ENCODE measurements at regions not wholly inside any gene's neighbourhood (a gene's known extent, or its start where the extent isn't known, plus 50 kb on each side); places are given as distances from the start of the nearest gene placed in this dataset.

DNA sequence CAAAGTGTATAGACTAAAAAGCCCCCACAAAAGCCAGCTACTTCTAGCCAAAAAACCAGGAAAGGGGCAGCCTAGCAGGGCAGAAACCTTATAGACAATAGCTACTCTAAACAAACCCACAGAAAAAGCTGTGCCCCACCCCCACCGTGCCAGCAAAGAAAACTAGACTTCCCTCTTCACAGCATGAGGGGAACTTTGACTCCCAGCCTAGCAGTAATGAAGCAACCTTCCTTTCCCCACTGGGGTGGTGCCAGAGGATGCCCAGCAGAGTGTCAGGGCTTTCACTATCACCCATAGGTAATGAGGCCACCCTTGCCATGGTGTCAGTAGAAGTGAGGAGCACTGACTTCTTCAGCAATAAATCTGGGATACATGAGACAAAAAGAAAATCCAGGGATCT, 99.0 kb upstream of the LGSN start:
- DNase-seq (ENCODE audit: extremely low read depth, insufficient read length): no peak
- TF ChIP-seq, protein P1, sequence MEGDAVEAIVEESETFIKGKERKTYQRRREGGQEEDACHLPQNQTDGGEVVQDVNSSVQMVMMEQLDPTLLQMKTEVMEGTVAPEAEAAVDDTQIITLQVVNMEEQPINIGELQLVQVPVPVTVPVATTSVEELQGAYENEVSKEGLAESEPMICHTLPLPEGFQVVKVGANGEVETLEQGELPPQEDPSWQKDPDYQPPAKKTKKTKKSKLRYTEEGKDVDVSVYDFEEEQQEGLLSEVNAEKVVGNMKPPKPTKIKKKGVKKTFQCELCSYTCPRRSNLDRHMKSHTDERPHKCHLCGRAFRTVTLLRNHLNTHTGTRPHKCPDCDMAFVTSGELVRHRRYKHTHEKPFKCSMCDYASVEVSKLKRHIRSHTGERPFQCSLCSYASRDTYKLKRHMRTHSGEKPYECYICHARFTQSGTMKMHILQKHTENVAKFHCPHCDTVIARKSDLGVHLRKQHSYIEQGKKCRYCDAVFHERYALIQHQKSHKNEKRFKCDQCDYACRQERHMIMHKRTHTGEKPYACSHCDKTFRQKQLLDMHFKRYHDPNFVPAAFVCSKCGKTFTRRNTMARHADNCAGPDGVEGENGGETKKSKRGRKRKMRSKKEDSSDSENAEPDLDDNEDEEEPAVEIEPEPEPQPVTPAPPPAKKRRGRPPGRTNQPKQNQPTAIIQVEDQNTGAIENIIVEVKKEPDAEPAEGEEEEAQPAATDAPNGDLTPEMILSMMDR (IDR thresholded peaks at IDR 0.05; ENCODE audit: insufficient read depth, low read length, poor library complexity, severe bottlenecking): no peak
- H3K27me3 ChIP-seq (replicated peaks; ENCODE audit: control insufficient read depth, insufficient read depth, low read length): no peaks in the 10 kb centered on the region
- H3K36me3 ChIP-seq (ENCODE audit: control insufficient read depth, insufficient read depth, low read length): no peaks in the 10 kb centered on the region
- no peak overlapping the region for H3K4me3 ChIP-seq (replicated peaks; ENCODE audit: low read depth, low read length)

DNA sequence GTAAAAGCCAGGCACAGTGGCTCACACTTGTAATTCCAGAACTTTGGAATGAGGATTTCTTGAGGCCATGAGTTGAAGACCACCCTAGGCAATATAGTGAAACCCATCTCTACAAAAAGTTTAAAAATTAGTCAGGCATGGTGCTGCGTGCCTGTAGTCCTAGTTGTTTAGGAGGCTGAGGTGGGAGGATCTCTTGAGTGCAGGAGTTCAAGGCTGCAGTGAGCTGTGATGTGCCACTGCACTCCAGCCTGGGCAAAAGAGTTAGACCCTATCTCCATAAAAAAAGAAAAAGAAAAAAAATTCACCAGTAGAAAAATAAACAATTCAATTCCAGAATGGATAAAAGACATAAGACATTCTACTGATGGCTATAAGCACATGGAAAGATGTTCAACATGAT, 104.9 kb upstream of the LGSN start:
- H3K4me3 ChIP-seq (replicated peaks; ENCODE audit: low read depth, low read length): no peak overlapping the region
- no peaks in the 10 kb centered on the region for H3K36me3 ChIP-seq (ENCODE audit: control insufficient read depth, insufficient read depth, low read length)
- H3K27me3 ChIP-seq (replicated peaks; ENCODE audit: control insufficient read depth, insufficient read depth, low read length): no peaks in the 10 kb centered on the region
- no peak for DNase-seq (ENCODE audit: extremely low read depth, insufficient read length)
- TF ChIP-seq, protein P1 (IDR thresholded peaks at IDR 0.05; ENCODE audit: insufficient read depth, low read length, poor library complexity, severe bottlenecking): no peak

DNA sequence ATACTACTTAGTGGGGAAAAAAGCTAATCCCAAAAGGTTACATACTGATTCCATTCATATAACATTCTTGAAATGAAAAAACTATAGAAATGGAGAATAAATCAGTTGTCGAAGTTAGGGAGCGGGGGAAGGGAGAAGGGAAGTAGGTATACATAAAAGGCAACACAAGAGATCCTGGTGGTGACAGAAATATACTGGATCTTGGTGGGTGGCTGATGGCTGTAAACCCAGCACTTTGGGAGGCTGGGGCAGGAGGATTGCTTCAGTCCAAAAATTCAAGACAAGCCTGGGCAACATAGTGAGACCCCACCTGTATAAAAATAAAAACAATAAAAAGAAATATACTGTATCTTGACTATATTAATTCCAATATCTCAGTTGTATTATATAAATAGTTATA, 105.7 kb upstream of the LGSN start:
- Histone ChIP-seq H3K27me3 (replicated peaks; ENCODE audit: control insufficient read depth, insufficient read depth, low read length) (no peaks in the 10 kb centered on the region; the same call in 1 of the 2 replicates), H3K4me3 (replicated peaks; ENCODE audit: low read depth, low read length) (no peak overlapping the region), H3K36me3 (ENCODE audit: control insufficient read depth, insufficient read depth, low read length) (no peaks in the 10 kb centered on the region)
- TF ChIP-seq, protein P1 (IDR thresholded peaks at IDR 0.05; ENCODE audit: insufficient read depth, low read length, poor library complexity, severe bottlenecking): no peak
- no peak for DNase-seq (ENCODE audit: extremely low read depth, insufficient read length)

DNA sequence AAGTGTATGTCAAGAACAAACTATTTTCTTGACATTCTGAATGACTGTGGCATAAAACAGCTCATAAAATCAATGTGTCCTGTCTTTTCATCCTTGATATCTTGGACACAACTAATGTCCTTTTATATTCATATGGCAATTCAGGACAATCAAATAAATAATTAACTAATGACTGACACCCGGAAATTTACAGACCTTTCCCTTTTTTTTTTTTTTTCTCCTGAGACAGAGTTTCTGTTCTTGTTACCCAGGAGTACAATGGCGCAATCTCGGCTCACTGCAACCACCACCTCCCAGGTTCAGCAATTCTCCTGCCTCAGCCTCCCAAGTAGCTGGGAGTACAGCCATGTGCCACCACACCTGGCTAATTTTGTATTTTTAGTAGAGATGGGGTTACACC, 107.1 kb upstream of the LGSN start:
- Histone ChIP-seq H3K4me3 (replicated peaks; ENCODE audit: low read depth, low read length) (no peak overlapping the region), H3K36me3 (ENCODE audit: control insufficient read depth, insufficient read depth, low read length) (no peaks in the 10 kb centered on the region), H3K27me3 (replicated peaks; ENCODE audit: control insufficient read depth, insufficient read depth, low read length) (no peaks in the 10 kb centered on the region; the same call in 1 of the 2 replicates)
- DNase-seq (ENCODE audit: extremely low read depth, insufficient read length): no peak
- TF ChIP-seq, protein P1 (IDR thresholded peaks at IDR 0.05; ENCODE audit: insufficient read depth, low read length, poor library complexity, severe bottlenecking): no peak

DNA sequence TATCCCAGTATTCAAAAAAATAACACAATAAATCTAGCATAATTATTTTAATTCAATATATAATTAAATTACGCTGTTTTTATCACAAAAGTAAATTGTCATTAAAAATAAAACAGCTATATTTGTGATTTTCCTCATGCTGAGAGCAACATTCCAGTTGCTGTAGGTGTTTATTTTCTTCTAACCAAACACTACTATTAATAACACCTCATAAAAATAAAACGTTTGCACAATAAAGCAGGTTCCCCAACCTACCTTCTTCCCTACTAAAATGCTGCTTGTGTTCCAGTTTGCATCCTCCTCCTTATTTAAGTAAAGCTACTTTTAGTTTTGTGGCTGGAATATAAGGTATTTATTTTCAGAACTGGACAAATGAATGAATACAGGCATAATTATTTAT, 108.2 kb upstream of the LGSN start:
- TF ChIP-seq, protein P1 (IDR thresholded peaks at IDR 0.05; ENCODE audit: insufficient read depth, low read length, poor library complexity, severe bottlenecking): no peak

DNA sequence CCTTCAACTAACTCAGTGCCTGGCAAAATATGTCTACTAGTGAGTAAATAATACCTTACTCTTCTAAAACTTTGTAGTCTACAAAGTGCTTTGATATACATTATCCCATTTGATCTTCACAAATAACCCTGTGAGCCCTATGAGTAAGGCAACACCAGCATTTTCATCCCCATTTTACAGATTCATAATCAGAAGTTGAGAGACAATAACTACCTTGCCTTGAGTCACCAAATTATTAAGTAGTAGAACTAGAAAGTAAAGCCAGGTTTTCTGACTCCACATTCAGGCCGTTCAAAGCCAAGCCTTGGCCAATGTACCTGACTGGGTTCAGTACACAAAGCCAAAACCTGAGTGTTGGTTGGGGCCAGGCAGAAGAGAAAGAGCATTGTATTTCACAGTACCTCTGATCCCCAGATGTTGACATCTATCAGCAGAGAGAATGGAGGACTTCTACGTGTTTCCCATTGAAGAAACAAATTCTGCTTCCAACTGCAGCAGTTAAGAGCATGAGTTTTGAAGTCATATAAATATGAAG, 111.3 kb upstream of the LGSN start:
- no peak for DNase-seq (ENCODE audit: extremely low read depth, insufficient read length)

More for the DNA sequence above, 108.2 kb upstream of the LGSN start:
- Histone ChIP-seq H3K36me3 (ENCODE audit: control insufficient read depth, insufficient read depth, low read length) (no peaks in the 10 kb centered on the region), H3K27me3 (replicated peaks; ENCODE audit: control insufficient read depth, insufficient read depth, low read length) (no peaks in the 10 kb centered on the region; the same call in 1 of the 2 replicates), H3K4me3 (replicated peaks; ENCODE audit: low read depth, low read length) (no peak overlapping the region)
- DNase-seq (ENCODE audit: extremely low read depth, insufficient read length): no peak

More for the DNA sequence above, 111.3 kb upstream of the LGSN start:
- TF ChIP-seq, protein P1 (IDR thresholded peaks at IDR 0.05; ENCODE audit: insufficient read depth, low read length, poor library complexity, severe bottlenecking): no peak
- Histone ChIP-seq H3K4me3 (replicated peaks; ENCODE audit: low read depth, low read length) (no peak overlapping the region), H3K36me3 (ENCODE audit: control insufficient read depth, insufficient read depth, low read length) (no peaks in the 10 kb centered on the region), H3K27me3 (replicated peaks; ENCODE audit: control insufficient read depth, insufficient read depth, low read length) (no peaks in the 10 kb centered on the region; the same call in 1 of the 2 replicates)
